ENCODE measurements at regions not wholly inside any gene's neighbourhood (a gene's known extent, or its start where the extent isn't known, plus 50 kb on each side); places are given as distances from the start of the nearest gene placed in this dataset.

- H3K4ac ChIP-seq (ENCODE audit: low read depth, low read length): no peak overlapping the region
- no peaks in the 10 kb centered on the region for H3K9me1 ChIP-seq (ENCODE audit: insufficient read depth, low read length)
- POLR2A ChIA-PET (ENCODE audit: unreplicated experiment): no interaction called here
- H2BK120ac ChIP-seq (ENCODE audit: low read depth, low read length): no peak overlapping the region
- CTCF ChIA-PET: no interaction called here
- no peak overlapping the region for H3K56ac ChIP-seq (ENCODE audit: extremely low read depth, insufficient read depth, low read length)
- H3K4me1 ChIP-seq (ENCODE audit: control insufficient read depth, insufficient read depth, low read length): no peaks in the 10 kb centered on the region
- H2AFZ ChIP-seq (replicated peaks; ENCODE audit: low read length, poor library complexity): no peak overlapping the region
- 0 out of 2 replicates have a peak, but pooled peaks cover 1% of the 10 kb centered on the region for H3K9me3 ChIP-seq (ENCODE audit: control insufficient read depth, insufficient read depth, low read length)
- H2AK5ac ChIP-seq (ENCODE audit: low read depth, low read length): no peak overlapping the region
- TF ChIP-seq SMC3 (IDR thresholded peaks at IDR 0.05; ENCODE audit: low read depth, low read length): no peak
- no peak for TF ChIP-seq MAZ (IDR thresholded peaks at IDR 0.05; ENCODE audit: borderline replicate concordance, low read depth, low read length)
- no peak for TF ChIP-seq CTCF (conservative IDR thresholded peaks at IDR 0.05; ENCODE audit: low read depth, low read length)
- no peak for TF ChIP-seq CEBPB (IDR thresholded peaks at IDR 0.05; ENCODE audit: low read depth, low read length)
- TF ChIP-seq CHD1 (IDR thresholded peaks at IDR 0.05; ENCODE audit: low read depth, low read length): no peak
- TF ChIP-seq MXI1 (IDR thresholded peaks at IDR 0.05; ENCODE audit: borderline replicate concordance, low read depth, low read length): no peak
- TF ChIP-seq MAFK (IDR thresholded peaks at IDR 0.05; ENCODE audit: low read depth, low read length): no peak
- no peak for TF ChIP-seq POLR2A (IDR thresholded peaks at IDR 0.05; ENCODE audit: low read depth, low read length)
- TF ChIP-seq BHLHE40 (IDR thresholded peaks at IDR 0.05; ENCODE audit: low read depth, low read length): no peak
- no peak for TF ChIP-seq RCOR1 (IDR thresholded peaks at IDR 0.05; ENCODE audit: insufficient replicate concordance, low read length)
- TF ChIP-seq FOS (IDR thresholded peaks at IDR 0.05; ENCODE audit: low read depth, low read length): no peak
- H3K4me2 ChIP-seq (ENCODE audit: low read depth, low read length): no peak overlapping the region
- H2BK5ac ChIP-seq (ENCODE audit: low read depth, low read length, poor library complexity, severe bottlenecking): no peak overlapping the region
- WGBS, 2 experiments (ENCODE audit: extremely low coverage in 2 of 2, insufficient read length in 1 of 2): no CpG with 5 or more reads among the region's 5 CpGs
- no peak overlapping the region for H3K4me3 ChIP-seq (ENCODE audit: insufficient read depth, low read depth, low read length)
- H3K23ac ChIP-seq (ENCODE audit: low read depth, low read length): no peak overlapping the region
- no peak overlapping the region for H2BK20ac ChIP-seq (ENCODE audit: low read depth, low read length)
- intact Hi-C loops (cut with micrococcal nuclease): no loop called here
- no peak overlapping the region for H3K18ac ChIP-seq (ENCODE audit: low read depth, low read length)
- no peak overlapping the region for H3K27ac ChIP-seq (ENCODE audit: insufficient read depth, low read length)
- in situ Hi-C loops (cut with MboI; ENCODE audit: low sequenced_read_pairs): no loop called here
- no peak overlapping the region for H4K8ac ChIP-seq (ENCODE audit: low read depth in 2 of 2, low read length in 2 of 2)
- ATAC-seq (ENCODE audit: low read depth) (no peak), DNase-seq (no peak)
- no peak overlapping the region for H4K91ac ChIP-seq (ENCODE audit: insufficient read depth, low read depth, low read length)
- no peak overlapping the region for H2BK15ac ChIP-seq (ENCODE audit: low read depth, low read length)
- H3K14ac ChIP-seq (replicated peaks; ENCODE audit: low read depth, low read length): no peak overlapping the region
- no TSS peak for BruUV-seq (replicated peaks)
- H3K9ac ChIP-seq (ENCODE audit: low read depth, low read length): no peak overlapping the region
- dilution Hi-C loops (cut with HindIII; ENCODE audit: low sequenced_read_pairs, unreplicated experiment): no loop called here
- H3K36me3 ChIP-seq (ENCODE audit: control insufficient read depth, insufficient read depth, low read length): no peaks in the 10 kb centered on the region
- H4K5ac ChIP-seq (ENCODE audit: low read depth, low read length): no peak overlapping the region
- H2AK9ac ChIP-seq (replicated peaks; ENCODE audit: low read depth, low read length, poor library complexity): no peak overlapping the region
- H3K79me1 ChIP-seq (ENCODE audit: low read depth in 1 of 2, low read length in 2 of 2): no peaks in the 10 kb centered on the region
- no peaks in the 10 kb centered on the region for H4K20me1 ChIP-seq (ENCODE audit: insufficient read depth, low read length)
- H3K27me3 ChIP-seq (ENCODE audit: control insufficient read depth, insufficient read depth, low read length): no peaks in the 10 kb centered on the region
Observed at GRCh38 chr5:174984863-174985262, 260.5 kb downstream of the MSX2 start.
